Ovary (tissue), 3 donors: ENCODE measurements at regions not wholly inside any gene's neighbourhood (a gene's known extent, or its start where the extent isn't known, plus 50 kb on each side); places are given as distances from the start of the nearest gene placed in this dataset.

Experiments used
- EP300 ChIP-seq: sonication (generic); formaldehyde crosslinking; IDR thresholded peaks from one replicate; pipeline ENCODE4 v1.6.1; 2017; ENCODE audit warnings: antibody characterized with exemption
- POLR2A ChIP-seq: fragments of 450-650 bp; IDR thresholded peaks from one replicate; pipeline ENCODE4 v1.6.1; 2017; ENCODE audit warnings: antibody characterized with exemption, mild to moderate bottlenecking, moderate library complexity
- TF ChIP-seq, protein P1 (sequence below), 3 donors: fragments of 450-650 bp in 2 of 3; fragments of 200-600 bp in 1 of 3; IDR thresholded peaks; one replicate each; pipeline versions ENCODE4 v1.5.1 to v1.8.0; 2016 to 2022; ENCODE audit warnings: antibody characterized with exemption in 3 of 3, mild to moderate bottlenecking in 1 of 3
- donor health status: DM: no; HTN: no; CAD: no.

DNA sequence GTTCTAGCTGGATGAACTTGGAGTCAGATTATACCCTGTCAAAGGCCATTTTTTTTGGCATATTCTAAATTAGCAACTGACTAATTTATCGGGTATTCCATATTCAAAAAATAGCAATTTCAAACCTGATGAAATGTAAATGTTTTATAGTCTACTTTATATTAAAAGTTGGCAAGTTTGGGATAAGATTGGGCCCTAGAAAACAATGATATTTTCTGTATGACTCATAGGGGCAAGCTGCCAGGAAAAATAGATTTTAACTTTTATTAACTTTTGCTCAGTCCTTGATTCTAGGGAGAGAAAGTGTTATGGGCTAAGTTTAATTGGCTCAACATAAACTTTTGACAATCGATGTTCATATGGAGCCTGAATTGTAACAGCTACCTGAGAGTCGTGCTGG, 576.9 kb upstream of the B3GALT2 start:
- TF ChIP-seq, protein P1, sequence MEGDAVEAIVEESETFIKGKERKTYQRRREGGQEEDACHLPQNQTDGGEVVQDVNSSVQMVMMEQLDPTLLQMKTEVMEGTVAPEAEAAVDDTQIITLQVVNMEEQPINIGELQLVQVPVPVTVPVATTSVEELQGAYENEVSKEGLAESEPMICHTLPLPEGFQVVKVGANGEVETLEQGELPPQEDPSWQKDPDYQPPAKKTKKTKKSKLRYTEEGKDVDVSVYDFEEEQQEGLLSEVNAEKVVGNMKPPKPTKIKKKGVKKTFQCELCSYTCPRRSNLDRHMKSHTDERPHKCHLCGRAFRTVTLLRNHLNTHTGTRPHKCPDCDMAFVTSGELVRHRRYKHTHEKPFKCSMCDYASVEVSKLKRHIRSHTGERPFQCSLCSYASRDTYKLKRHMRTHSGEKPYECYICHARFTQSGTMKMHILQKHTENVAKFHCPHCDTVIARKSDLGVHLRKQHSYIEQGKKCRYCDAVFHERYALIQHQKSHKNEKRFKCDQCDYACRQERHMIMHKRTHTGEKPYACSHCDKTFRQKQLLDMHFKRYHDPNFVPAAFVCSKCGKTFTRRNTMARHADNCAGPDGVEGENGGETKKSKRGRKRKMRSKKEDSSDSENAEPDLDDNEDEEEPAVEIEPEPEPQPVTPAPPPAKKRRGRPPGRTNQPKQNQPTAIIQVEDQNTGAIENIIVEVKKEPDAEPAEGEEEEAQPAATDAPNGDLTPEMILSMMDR (IDR thresholded peaks at IDR 0.05), result no peak
- TF ChIP-seq EP300 (no peak), POLR2A (no peak)
